ENCODE measurements at regions not wholly inside any gene's neighbourhood (a gene's known extent, or its start where the extent isn't known, plus 50 kb on each side); places are given as distances from the start of the nearest gene placed in this dataset.

GRCh38 chr10:129099486-129099885 is 367.6 kb upstream of the MGMT start:
- Histone ChIP-seq H3K4me3 (replicated peaks in 1 of 3; ENCODE audit: insufficient read depth in 1 of 3, low read depth in 2 of 3, low read length in 3 of 3) (no peak overlapping the region), H3K79me2 (ENCODE audit: insufficient read depth, low read length) (no peaks in the 10 kb centered on the region), H3K36me3 (replicated peaks in 1 of 2; ENCODE audit: control insufficient read depth in 1 of 2, insufficient read depth in 2 of 2, low read length in 2 of 2) (no peaks in the 10 kb centered on the region), H3K27me3 (ENCODE audit: control insufficient read depth in 1 of 2, insufficient read depth in 2 of 2, low read length in 2 of 2) (peaks cover 0 to 6% of the 10 kb centered on the region in 2 experiments; a peak in 3 of 5 replicates), H3K27ac (ENCODE audit: extremely low read length, insufficient read depth, low read length) (no peak overlapping the region), H4K20me1 (ENCODE audit: insufficient read depth, low read length) (no peaks in the 10 kb centered on the region), H3K9me3 (ENCODE audit: low read length) (no peaks in the 10 kb centered on the region), H3K9ac (ENCODE audit: insufficient read depth, low read depth, low read length) (no peak overlapping the region), H2AFZ (ENCODE audit: low read length) (no peak overlapping the region), H3K4me2 (ENCODE audit: low read depth, low read length) (no peak overlapping the region), H3K4me1 (ENCODE audit: insufficient read depth, low read length) (no peaks in the 10 kb centered on the region)
- intact Hi-C loops (cut with micrococcal nuclease; ENCODE audit: unreplicated experiment), result no loop called here
- ChIA-PET CTCF (ENCODE audit: low intra/inter-chr PET ratio, low total read pairs) (no interaction called here), POLR2A (no interaction called here)
- BruUV-seq (replicated peaks), result no TSS peak
- no peak for FAIRE-seq
- TF ChIP-seq HNRNPK (IDR thresholded peaks at IDR 0.05; ENCODE audit: low read depth, low read length, poor library complexity, severe bottlenecking) (no peak), ATM (IDR thresholded peaks at IDR 0.05; ENCODE audit: borderline replicate concordance) (no peak), ARID4A (CRISPR knock-in tag; IDR thresholded peaks at IDR 0.05; ENCODE audit: borderline replicate concordance) (no peak), ZNF772 (CRISPR knock-in tag; IDR thresholded peaks at IDR 0.05) (no peak), GATAD2A (CRISPR knock-in tag; IDR thresholded peaks at IDR 0.05) (no peak), ZNF367 (CRISPR knock-in tag; IDR thresholded peaks at IDR 0.05; ENCODE audit: borderline replicate concordance) (no peak), MAF1 (CRISPR knock-in tag; IDR thresholded peaks at IDR 0.05; ENCODE audit: borderline replicate concordance) (no peak), TCF12 (IDR thresholded peaks at IDR 0.05) (no peak), TCF12 (CRISPR knock-in tag; IDR thresholded peaks at IDR 0.05) (no peak), ZNF446 (CRISPR knock-in tag; IDR thresholded peaks at IDR 0.05) (no peak), PCBP2 (optimal IDR thresholded peaks at IDR 0.05; ENCODE audit: low read depth, low read length, poor library complexity, severe bottlenecking) (no peak), ZNF572 (CRISPR knock-in tag; IDR thresholded peaks at IDR 0.05) (no peak), BORCS8-MEF2B (CRISPR knock-in tag; IDR thresholded peaks at IDR 0.05) (no peak), ZBTB42 (CRISPR knock-in tag; IDR thresholded peaks at IDR 0.05) (no peak), EZH2 (conservative IDR thresholded peaks at IDR 0.05; ENCODE audit: low read depth, low read length) (no peak), ONECUT2 (CRISPR knock-in tag; IDR thresholded peaks at IDR 0.05) (no peak), ZNF746 (CRISPR knock-in tag; IDR thresholded peaks at IDR 0.05) (no peak)
- TF ChIP-seq, protein P1, sequence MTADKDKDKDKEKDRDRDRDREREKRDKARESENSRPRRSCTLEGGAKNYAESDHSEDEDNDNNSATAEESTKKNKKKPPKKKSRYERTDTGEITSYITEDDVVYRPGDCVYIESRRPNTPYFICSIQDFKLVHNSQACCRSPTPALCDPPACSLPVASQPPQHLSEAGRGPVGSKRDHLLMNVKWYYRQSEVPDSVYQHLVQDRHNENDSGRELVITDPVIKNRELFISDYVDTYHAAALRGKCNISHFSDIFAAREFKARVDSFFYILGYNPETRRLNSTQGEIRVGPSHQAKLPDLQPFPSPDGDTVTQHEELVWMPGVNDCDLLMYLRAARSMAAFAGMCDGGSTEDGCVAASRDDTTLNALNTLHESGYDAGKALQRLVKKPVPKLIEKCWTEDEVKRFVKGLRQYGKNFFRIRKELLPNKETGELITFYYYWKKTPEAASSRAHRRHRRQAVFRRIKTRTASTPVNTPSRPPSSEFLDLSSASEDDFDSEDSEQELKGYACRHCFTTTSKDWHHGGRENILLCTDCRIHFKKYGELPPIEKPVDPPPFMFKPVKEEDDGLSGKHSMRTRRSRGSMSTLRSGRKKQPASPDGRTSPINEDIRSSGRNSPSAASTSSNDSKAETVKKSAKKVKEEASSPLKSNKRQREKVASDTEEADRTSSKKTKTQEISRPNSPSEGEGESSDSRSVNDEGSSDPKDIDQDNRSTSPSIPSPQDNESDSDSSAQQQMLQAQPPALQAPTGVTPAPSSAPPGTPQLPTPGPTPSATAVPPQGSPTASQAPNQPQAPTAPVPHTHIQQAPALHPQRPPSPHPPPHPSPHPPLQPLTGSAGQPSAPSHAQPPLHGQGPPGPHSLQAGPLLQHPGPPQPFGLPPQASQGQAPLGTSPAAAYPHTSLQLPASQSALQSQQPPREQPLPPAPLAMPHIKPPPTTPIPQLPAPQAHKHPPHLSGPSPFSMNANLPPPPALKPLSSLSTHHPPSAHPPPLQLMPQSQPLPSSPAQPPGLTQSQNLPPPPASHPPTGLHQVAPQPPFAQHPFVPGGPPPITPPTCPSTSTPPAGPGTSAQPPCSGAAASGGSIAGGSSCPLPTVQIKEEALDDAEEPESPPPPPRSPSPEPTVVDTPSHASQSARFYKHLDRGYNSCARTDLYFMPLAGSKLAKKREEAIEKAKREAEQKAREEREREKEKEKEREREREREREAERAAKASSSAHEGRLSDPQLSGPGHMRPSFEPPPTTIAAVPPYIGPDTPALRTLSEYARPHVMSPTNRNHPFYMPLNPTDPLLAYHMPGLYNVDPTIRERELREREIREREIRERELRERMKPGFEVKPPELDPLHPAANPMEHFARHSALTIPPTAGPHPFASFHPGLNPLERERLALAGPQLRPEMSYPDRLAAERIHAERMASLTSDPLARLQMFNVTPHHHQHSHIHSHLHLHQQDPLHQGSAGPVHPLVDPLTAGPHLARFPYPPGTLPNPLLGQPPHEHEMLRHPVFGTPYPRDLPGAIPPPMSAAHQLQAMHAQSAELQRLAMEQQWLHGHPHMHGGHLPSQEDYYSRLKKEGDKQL (CRISPR knock-in tag; IDR thresholded peaks at IDR 0.05; ENCODE audit: low read depth), result no peak
- no peak for DNase-seq (ENCODE audit: low spot score)
- in situ Hi-C loops (cut with HindIII; ENCODE audit: extremely low pct_ligation_motif_present, low pct_unique_long_range_greater_than_20kb), result no loop called here
- WGBS (ENCODE audit: low lambda C conversion rate), result 11% methylated on average over 5 of the region's 5 CpGs
- no peak for ATAC-seq

Data from HepG2 (cell line).